ENCODE measurements at regions not wholly inside any gene's neighbourhood (a gene's known extent, or its start where the extent isn't known, plus 50 kb on each side); places are given as distances from the start of the nearest gene placed in this dataset.

GRCh38 chr12:127389923-127390322 is 877.0 kb upstream of the TMEM132C start:
- Histone ChIP-seq H3K4ac (replicated peaks; ENCODE audit: insufficient read length, low read depth, low read length) (no peak overlapping the region), H3K56ac (replicated peaks; ENCODE audit: insufficient read length, low read depth, low read length) (no peak overlapping the region), H2BK120ac (replicated peaks; ENCODE audit: low read depth, low read length) (no peak overlapping the region), H3K27ac (ENCODE audit: low read depth, low read length) (no peak overlapping the region), H3K9me3 (ENCODE audit: insufficient read depth in 2 of 2, low read depth in 1 of 2, low read length in 1 of 2) (no peaks in the 10 kb centered on the region), H3K79me2 (ENCODE audit: control insufficient read depth in 1 of 2, insufficient read depth in 2 of 2, low read length in 2 of 2) (no peaks in the 10 kb centered on the region), H2BK5ac (ENCODE audit: low read depth, low read length) (no peak overlapping the region), H3K23me2 (ENCODE audit: low read depth, low read length) (no peaks in the 10 kb centered on the region; the same call in 1 of the 2 replicates), H4K20me1 (replicated peaks in 1 of 2; ENCODE audit: control insufficient read depth in 1 of 2, insufficient read depth in 2 of 2, low read length in 2 of 2) (no peaks in the 10 kb centered on the region), H3K27me3 (replicated peaks in 1 of 4; ENCODE audit: control insufficient read depth in 3 of 4, extremely low read depth in 1 of 4, insufficient read depth in 3 of 4, low read length in 3 of 4) (no peaks in the 10 kb centered on the region), H3K23ac (ENCODE audit: insufficient read length) (no peak overlapping the region), H3K4me3 (ENCODE audit: extremely low read depth in 1 of 4, insufficient read depth in 2 of 4, low read depth in 3 of 4, low read length in 4 of 4) (no peak overlapping the region), H4K91ac (replicated peaks; ENCODE audit: insufficient read length, low read length) (no peak overlapping the region), H2AFZ (ENCODE audit: low read length) (no peak overlapping the region), H4K5ac (ENCODE audit: insufficient read length, low read depth, low read length) (no peak overlapping the region), H2BK15ac (ENCODE audit: low read length) (no peak overlapping the region), H3K36me3 (ENCODE audit: control insufficient read depth in 2 of 4, insufficient read depth in 4 of 4, low read length in 3 of 4) (no peaks in the 10 kb centered on the region), H3K79me1 (ENCODE audit: low read depth, low read length) (no peaks in the 10 kb centered on the region), H3K18ac (ENCODE audit: extremely low read depth, low read length) (no peak overlapping the region), H4K8ac (ENCODE audit: extremely low read depth, insufficient read depth, low read length) (no peak overlapping the region), H3K4me1 (replicated peaks in 1 of 4; ENCODE audit: control insufficient read depth in 3 of 4, insufficient read depth in 4 of 4, low read length in 3 of 4) (no peaks in the 10 kb centered on the region), H3K9ac (replicated peaks in 1 of 4; ENCODE audit: extremely low read depth in 1 of 4, low read depth in 3 of 4, low read length in 3 of 4) (no peak overlapping the region), H3K14ac (ENCODE audit: insufficient read length) (no peak overlapping the region), H2BK12ac (ENCODE audit: low read depth, low read length) (no peak overlapping the region), H2BK20ac (ENCODE audit: low read length) (no peak overlapping the region), H3K4me2 (ENCODE audit: insufficient read depth in 1 of 2, low read depth in 2 of 2, low read length in 2 of 2) (no peak overlapping the region), H2AK5ac (ENCODE audit: low read depth, low read length) (no peak overlapping the region)
- POLR2A ChIA-PET (ENCODE audit: partially characterized antibody), result no interaction called here
- WGBS, 2 experiments (ENCODE audit: extremely low coverage in 1 of 2, insufficient coverage in 1 of 2, insufficient read length in 1 of 2, insufficient replicate concordance in 2 of 2, low coverage in 1 of 2, low lambda C conversion rate in 2 of 2, missing lambda C conversion rate in 1 of 2), result 51% methylated on average over 2 of the region's 2 CpGs; no CpG with 5 or more reads in 1 of the 2 experiments
- peak; percentile 19 to 66 for DNase-seq (ENCODE audit: low read depth in 1 of 2, low spot score in 2 of 2)
- CTCF ChIA-PET (ENCODE audit: partially characterized antibody), result interaction anchor here (1.9 to 4.2 kb wide), 2 partner anchors 8 to 287 kb away, joined by 8 to 23 read pairs; no protein-coding TSS in a partner anchor
- FAIRE-seq, result peak; percentile 48
- peak; percentile 73 for TF ChIP-seq TEAD4 (IDR thresholded peaks at IDR 0.05; ENCODE audit: low read depth, low read length)
- 0 out of 2 replicates have a peak, but pooled peaks have one; percentile 23 for TF ChIP-seq CEBPB (IDR thresholded peaks at IDR 0.05; ENCODE audit: low read depth, low read length)
